ENCODE measurements at regions not wholly inside any gene's neighbourhood (a gene's known extent, or its start where the extent isn't known, plus 50 kb on each side); places are given as distances from the start of the nearest gene placed in this dataset.

GRCh38 chr5:158115468-158115867 lies 256.5 kb upstream of the CLINT1 start:
- no peak for TF ChIP-seq CTCF (IDR thresholded peaks at IDR 0.05; ENCODE audit: insufficient read depth, low read length, poor library complexity, severe bottlenecking)
- TF ChIP-seq EZH2phosphoT487 (conservative IDR thresholded peaks at IDR 0.05; ENCODE audit: low read length) = no peak

Measured in SU-DHL-6 (cell line).